ENCODE measurements at regions not wholly inside any gene's neighbourhood (a gene's known extent, or its start where the extent isn't known, plus 50 kb on each side); places are given as distances from the start of the nearest gene placed in this dataset.

GRCh38 chr9:106634183-106634582 lies 228.8 kb upstream of the ZNF462 start:
- TF ChIP-seq CTCF (IDR thresholded peaks at IDR 0.05), result no peak
- no peak for TF ChIP-seq POLR2A (IDR thresholded peaks at IDR 0.05)
- TF ChIP-seq POLR2AphosphoS5 (IDR thresholded peaks at IDR 0.05), result no peak
- TF ChIP-seq EP300 (IDR thresholded peaks at IDR 0.05; ENCODE audit: low read depth), result no peak
